GM23338 (cell line): ENCODE measurements at regions not wholly inside any gene's neighbourhood (a gene's known extent, or its start where the extent isn't known, plus 50 kb on each side); places are given as distances from the start of the nearest gene placed in this dataset.

Experiments used
- ATAC-seq: fragments of 200-7000 bp; cut with Tn5 transposase; 3 replicates; pipeline ENCODE4 v1.9.1; 2020
- DNase-seq: peaks from one replicate; pipeline ENCODE4 v3.0.0-alpha.2; 2015; ENCODE audit warnings: low spot score
- H2AFZ ChIP-seq: fragments of 200-600 bp; sonication (generic); 2 replicates; pipeline ENCODE4 v1.8.0; 2016; ENCODE audit warnings: antibody characterized with exemption, mild to moderate bottlenecking, moderate library complexity
- H3F3A ChIP-seq: fragments of 200-600 bp; sonication (generic); replicated peaks from 2 replicates; pipeline ENCODE4 v1.8.0; 2017; ENCODE audit warnings: antibody characterized with exemption, mixed run types, low read depth
- H3K27ac ChIP-seq: fragments of 200-600 bp; sonication (generic); 2 replicates; pipeline ENCODE4 v1.6.1; 2016; ENCODE audit warnings: low read depth
- H3K27me3 ChIP-seq: fragments of 200-600 bp; sonication (generic); 2 replicates; pipeline ENCODE4 v1.8.0; 2016; ENCODE audit warnings: mild to moderate bottlenecking, mixed run types, moderate library complexity; ENCODE audit not compliant: insufficient read depth
- H3K36me3 ChIP-seq: fragments of 200-600 bp; sonication (generic); 2 replicates; pipeline ENCODE4 v1.8.0; 2016; ENCODE audit warnings: mild to moderate bottlenecking; ENCODE audit not compliant: insufficient read depth
- H3K4me1 ChIP-seq: fragments of 200-600 bp; sonication (generic); 2 replicates; pipeline ENCODE4 v1.8.0; 2016; ENCODE audit warnings: mild to moderate bottlenecking, moderate library complexity; ENCODE audit not compliant: insufficient read depth
- H3K4me2 ChIP-seq: fragments of 200-600 bp; sonication (generic); 2 replicates; pipeline ENCODE4 v1.7.1; 2017; ENCODE audit warnings: mixed run types
- H3K4me3 ChIP-seq: fragments of 200-600 bp; sonication (generic); 2 replicates; pipeline ENCODE4 v1.6.1; 2016; ENCODE audit warnings: mixed run types
- H3K79me2 ChIP-seq: fragments of 200-600 bp; sonication (generic); replicated peaks from 2 replicates; pipeline ENCODE4 v1.8.0; 2017; ENCODE audit warnings: mild to moderate bottlenecking; ENCODE audit not compliant: insufficient read depth
- H3K9me2 ChIP-seq: fragments of 200-600 bp; sonication (generic); 2 replicates; pipeline ENCODE4 v1.8.0; 2017; ENCODE audit not compliant: insufficient read depth
- H4K20me1 ChIP-seq: fragments of 200-600 bp; sonication (generic); replicated peaks from 2 replicates; pipeline ENCODE4 v1.8.0; 2017; ENCODE audit warnings: mild to moderate bottlenecking; ENCODE audit not compliant: insufficient read depth
- H3K27ac Mint-ChIP-seq: 2 replicates; pipeline ENCODE4 v1.8.0; 2020; ENCODE audit warnings: inconsistent platforms, mild to moderate bottlenecking, moderate library complexity, mixed read lengths
- H3K27me3 Mint-ChIP-seq: 3 replicates; pipeline ENCODE4 v1.8.0; 2022; ENCODE audit warnings: low read depth, mild to moderate bottlenecking, moderate library complexity, mixed read lengths, inconsistent platforms; ENCODE audit not compliant: insufficient read depth, poor library complexity
- H3K36me3 Mint-ChIP-seq: 3 replicates; pipeline ENCODE4 v1.8.0; 2021; ENCODE audit warnings: low read depth, mild to moderate bottlenecking, inconsistent platforms, moderate library complexity, mixed read lengths
- H3K4me1 Mint-ChIP-seq: 3 replicates; pipeline ENCODE4 v1.8.0; 2020; ENCODE audit warnings: mild to moderate bottlenecking, inconsistent platforms, mixed read lengths
- H3K4me3 Mint-ChIP-seq: 3 replicates; pipeline ENCODE4 v1.8.0; 2021; ENCODE audit warnings: moderate library complexity, mild to moderate bottlenecking, inconsistent platforms, mixed read lengths
- H3K9me3 Mint-ChIP-seq: 3 replicates; pipeline ENCODE4 v1.8.0; 2020; ENCODE audit warnings: moderate library complexity, mild to moderate bottlenecking, inconsistent platforms, mixed read lengths
- CREB1 ChIP-seq: fragments of 250-450 bp; sonication (Bioruptor Pico); IDR thresholded peaks from 2 replicates; pipeline ENCODE4 v1.5.0; 2020; ENCODE audit warnings: low read depth, mild to moderate bottlenecking, moderate library complexity
- CTCF ChIP-seq, 2 experiments: fragments of 200-600 bp in 1 of 2; sonication (generic) in 1 of 2; conservative IDR thresholded peaks; 2 replicates each; pipeline versions ENCODE4 v1.5.1 to v1.6.1; 2016 to 2017; ENCODE audit warnings: antibody characterized with exemption in 2 of 2, low read depth in 2 of 2, mild to moderate bottlenecking in 2 of 2, moderate library complexity in 1 of 2
- ETS1 ChIP-seq: IDR thresholded peaks from 2 replicates; pipeline ENCODE4 v1.6.1; 2016; ENCODE audit warnings: antibody characterized with exemption
- EZH2 ChIP-seq: fragments of 200-600 bp; sonication (generic); IDR thresholded peaks from one replicate; pipeline ENCODE4 v1.8.0; 2017; ENCODE audit warnings: antibody characterized with exemption, mild to moderate bottlenecking, low read depth; ENCODE audit not compliant: unreplicated experiment
- EZH2phosphoT487 ChIP-seq: fragments of 200-600 bp; sonication (generic); IDR thresholded peaks from one replicate; pipeline ENCODE4 v1.8.1; 2018; ENCODE audit warnings: antibody characterized with exemption; ENCODE audit not compliant: unreplicated experiment
- JUNB ChIP-seq: IDR thresholded peaks from one replicate; pipeline ENCODE4 v1.6.1; 2016; ENCODE audit warnings: antibody characterized with exemption; ENCODE audit not compliant: unreplicated experiment
- NANOG ChIP-seq: IDR thresholded peaks from 2 replicates; pipeline ENCODE4 v1.6.1; 2016; ENCODE audit warnings: antibody characterized with exemption, borderline replicate concordance
- POLR2AphosphoS5 ChIP-seq: IDR thresholded peaks from 2 replicates; pipeline ENCODE4 v1.6.1; 2016; ENCODE audit warnings: antibody characterized with exemption, low read depth
- REST ChIP-seq: IDR thresholded peaks from one replicate; pipeline ENCODE4 v1.6.1; 2018; ENCODE audit warnings: antibody characterized with exemption; ENCODE audit not compliant: unreplicated experiment
- STAT1 ChIP-seq: IDR thresholded peaks from one replicate; pipeline ENCODE4 v1.6.1; 2016; ENCODE audit warnings: antibody characterized with exemption; ENCODE audit not compliant: unreplicated experiment
- ZNF114 ChIP-seq: fragments of 250-450 bp; sonication (Bioruptor Pico); IDR thresholded peaks from 2 replicates; pipeline ENCODE4 v1.5.0; 2020; ENCODE audit warnings: mild to moderate bottlenecking, moderate library complexity
- ZNF331 ChIP-seq: fragments of 250-450 bp; sonication (Bioruptor Pico); IDR thresholded peaks from 2 replicates; pipeline ENCODE4 v1.5.0; 2020; ENCODE audit warnings: low read depth, mild to moderate bottlenecking, moderate library complexity
- ZNF462 ChIP-seq: fragments of 250-450 bp; sonication (Bioruptor Pico); IDR thresholded peaks from 2 replicates; pipeline ENCODE4 v1.5.0; 2020; ENCODE audit warnings: mild to moderate bottlenecking, moderate library complexity

- no peak overlapping the region for H3K27ac Mint-ChIP-seq
- Histone ChIP-seq H3K36me3 (no peaks in the 10 kb centered on the region), H3K4me3 (no peak overlapping the region), H4K20me1 (no peaks in the 10 kb centered on the region), H3K4me1 (no peaks in the 10 kb centered on the region), H2AFZ (no peak overlapping the region), H3K27ac (no peak overlapping the region), H3K4me2 (no peak overlapping the region), H3K9me2 (no peaks in the 10 kb centered on the region), H3K79me2 (no peaks in the 10 kb centered on the region), H3F3A (no peaks in the 10 kb centered on the region), H3K27me3 (no peaks in the 10 kb centered on the region)
- no peak for DNase-seq
- no peaks in the 10 kb centered on the region for H3K27me3 Mint-ChIP-seq
- TF ChIP-seq EZH2phosphoT487 (no peak), JUNB (no peak), STAT1 (no peak), ZNF462 (no peak), NANOG (no peak), CREB1 (CRISPR knock-in tag) (no peak), CTCF (conservative IDR thresholded peaks at IDR 0.05; ENCODE audit: low read depth in 2 of 2) (no peak), POLR2AphosphoS5 (no peak), ZNF331 (no peak), ZNF114 (CRISPR knock-in tag) (no peak), REST (no peak), ETS1 (no peak), EZH2 (no peak)
- ATAC-seq: no peak
- H3K4me1 Mint-ChIP-seq: no peaks in the 10 kb centered on the region
- H3K36me3 Mint-ChIP-seq: no peaks in the 10 kb centered on the region
- H3K9me3 Mint-ChIP-seq: no peaks in the 10 kb centered on the region
- no peak overlapping the region for H3K4me3 Mint-ChIP-seq
Observed at GRCh38 chr3:177375316-177375715, 178.0 kb upstream of the TBL1XR1 start.
